H1 (cell line): ENCODE measurements at regions not wholly inside any gene's neighbourhood (a gene's known extent, or its start where the extent isn't known, plus 50 kb on each side); places are given as distances from the start of the nearest gene placed in this dataset.

Source experiments
- CHD7 ChIP-seq: fragments of 300-600 bp; sonication (generic); IDR thresholded peaks from 2 replicates; pipeline ENCODE4 v1.7.1; 2012; ENCODE audit warnings: low read length, moderate library complexity, mild to moderate bottlenecking, inconsistent platforms; ENCODE audit not compliant: insufficient replicate concordance
- CTCF ChIP-seq, 3 experiments: IDR thresholded peaks; 1 replicate in 2 of 3; 2 replicates in 1 of 3; pipeline versions ENCODE4 v1.5.1 to v1.6.1; 2011; ENCODE audit warnings: low read length in 3 of 3, mild to moderate bottlenecking in 3 of 3, inconsistent platforms in 2 of 3, low read depth in 1 of 3, moderate library complexity in 1 of 3; ENCODE audit not compliant: insufficient read depth in 1 of 3; ENCODE audit errors: control extremely low read depth in 1 of 3
- KDM4A ChIP-seq: IDR thresholded peaks from one replicate; pipeline ENCODE4 v1.7.1; 2012; ENCODE audit warnings: low read depth, mild to moderate bottlenecking, moderate library complexity, low read length, inconsistent platforms; ENCODE audit not compliant: severe bottlenecking
- RXRA ChIP-seq: IDR thresholded peaks from 2 replicates; pipeline ENCODE4 v1.6.1; 2011; ENCODE audit warnings: low read depth, mild to moderate bottlenecking, low read length, moderate library complexity; ENCODE audit not compliant: insufficient read depth
- SP1 ChIP-seq: IDR thresholded peaks from 2 replicates; pipeline ENCODE4 v1.6.1; 2011; ENCODE audit warnings: low read depth, low read length
- SP4 ChIP-seq: IDR thresholded peaks from 2 replicates; pipeline ENCODE4 v1.6.1; 2012; ENCODE audit warnings: low read length, inconsistent platforms
- USF2 ChIP-seq: IDR thresholded peaks from 2 replicates; pipeline ENCODE4 v1.6.1; 2011; ENCODE audit warnings: low read length, improper control_type of control experiment
- YY1 ChIP-seq: IDR thresholded peaks from 2 replicates; pipeline ENCODE4 v1.6.1; 2011; ENCODE audit warnings: low read depth, mild to moderate bottlenecking, low read length

GRCh38 chr2:19762959-19763605 lies 138.7 kb downstream of the TTC32 start (continued):
- TF ChIP-seq CHD7, result no peak
- no peak for TF ChIP-seq YY1
- no peak for TF ChIP-seq RXRA
- TF ChIP-seq SP4, result no peak
- TF ChIP-seq USF2, result no peak
- TF ChIP-seq CTCF (IDR thresholded peaks at IDR 0.05; ENCODE audit: control extremely low read depth in 1 of 3, insufficient read depth in 1 of 3, low read depth in 1 of 3, low read length in 3 of 3), result no peak
- TF ChIP-seq SP1, result no peak
- no peak for TF ChIP-seq KDM4A
